PC-3 (cell line): ENCODE measurements at regions not wholly inside any gene's neighbourhood (a gene's known extent, or its start where the extent isn't known, plus 50 kb on each side); places are given as distances from the start of the nearest gene placed in this dataset.

ENCODE experiments used
- EZH2 ChIP-seq: fragments of 300-600 bp; sonication (generic); IDR thresholded peaks from one replicate; pipeline ENCODE4 v1.6.1; 2017; ENCODE audit warnings: antibody characterized with exemption, mild to moderate bottlenecking, low read length; ENCODE audit not compliant: unreplicated experiment
- EZH2phosphoT487 ChIP-seq: fragments of 300-600 bp; sonication (generic); IDR thresholded peaks from 2 replicates; pipeline ENCODE4 v1.6.1; 2018; ENCODE audit warnings: mild to moderate bottlenecking, antibody characterized with exemption, low read length, borderline replicate concordance
- TF ChIP-seq, protein P1 (sequence below): fragments of 300-600 bp; sonication (generic); conservative IDR thresholded peaks from 2 replicates; pipeline ENCODE4 v1.5.1; 2017; ENCODE audit warnings: antibody characterized with exemption, low read depth, mild to moderate bottlenecking, low read length

DNA sequence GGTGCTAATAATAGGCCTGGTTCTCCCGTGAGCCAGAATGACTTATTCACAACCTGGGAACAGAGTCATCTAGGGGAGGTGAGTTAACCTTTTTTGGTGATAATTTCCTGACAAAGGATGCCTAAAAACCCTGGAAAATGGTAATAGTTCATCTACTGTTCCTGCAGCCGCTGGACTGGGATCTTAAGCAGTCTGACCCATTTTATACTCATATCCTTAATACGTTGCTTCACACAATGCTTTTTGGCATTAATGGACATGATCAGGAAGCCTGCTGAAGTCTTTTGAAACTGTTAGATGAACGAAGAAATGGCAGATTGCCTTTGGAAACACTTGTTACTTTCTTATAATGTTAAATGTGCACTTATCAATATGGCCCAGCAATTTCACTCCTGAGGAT, 81.9 kb upstream of the BMP2 start:
- TF ChIP-seq, protein P1, sequence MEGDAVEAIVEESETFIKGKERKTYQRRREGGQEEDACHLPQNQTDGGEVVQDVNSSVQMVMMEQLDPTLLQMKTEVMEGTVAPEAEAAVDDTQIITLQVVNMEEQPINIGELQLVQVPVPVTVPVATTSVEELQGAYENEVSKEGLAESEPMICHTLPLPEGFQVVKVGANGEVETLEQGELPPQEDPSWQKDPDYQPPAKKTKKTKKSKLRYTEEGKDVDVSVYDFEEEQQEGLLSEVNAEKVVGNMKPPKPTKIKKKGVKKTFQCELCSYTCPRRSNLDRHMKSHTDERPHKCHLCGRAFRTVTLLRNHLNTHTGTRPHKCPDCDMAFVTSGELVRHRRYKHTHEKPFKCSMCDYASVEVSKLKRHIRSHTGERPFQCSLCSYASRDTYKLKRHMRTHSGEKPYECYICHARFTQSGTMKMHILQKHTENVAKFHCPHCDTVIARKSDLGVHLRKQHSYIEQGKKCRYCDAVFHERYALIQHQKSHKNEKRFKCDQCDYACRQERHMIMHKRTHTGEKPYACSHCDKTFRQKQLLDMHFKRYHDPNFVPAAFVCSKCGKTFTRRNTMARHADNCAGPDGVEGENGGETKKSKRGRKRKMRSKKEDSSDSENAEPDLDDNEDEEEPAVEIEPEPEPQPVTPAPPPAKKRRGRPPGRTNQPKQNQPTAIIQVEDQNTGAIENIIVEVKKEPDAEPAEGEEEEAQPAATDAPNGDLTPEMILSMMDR = no peak
- TF ChIP-seq EZH2 (no peak), EZH2phosphoT487 (no peak)
